Keratinocyte (primary cell): ENCODE measurements at regions not wholly inside any gene's neighbourhood (a gene's known extent, or its start where the extent isn't known, plus 50 kb on each side); places are given as distances from the start of the nearest gene placed in this dataset.

ENCODE experiments used
- DNase-seq: peaks from one replicate; pipeline ENCODE4 v3.0.0-alpha.2; 2011; ENCODE audit warnings: low read depth, missing footprints, low spot score
- FAIRE-seq: peaks from 2 replicates; lab custom pipeline; 2011; peaks lifted over from hg19 to GRCh38; lab: Jason Lieb, UNC
- H2AFZ ChIP-seq: 2 replicates; pipeline ENCODE4 v1.6.0; 2012; ENCODE audit warnings: low read length, control low read depth, inconsistent platforms; ENCODE audit not compliant: control insufficient read depth
- H3K27ac ChIP-seq: 2 replicates; pipeline ENCODE4 v1.5.1; 2011; ENCODE audit warnings: low read length; ENCODE audit not compliant: control insufficient read depth, insufficient read depth
- H3K27me3 ChIP-seq: 3 replicates; pipeline ENCODE4 v1.6.0; 2011; ENCODE audit warnings: low read length; ENCODE audit not compliant: control insufficient read depth, insufficient read depth; ENCODE audit errors: extremely low read depth
- H3K36me3 ChIP-seq, 2 experiments: 2 replicates in 1 of 2; 3 replicates in 1 of 2; pipeline ENCODE4 v1.5.1; 2011; ENCODE audit warnings: low read length in 2 of 2, mild to moderate bottlenecking in 1 of 2; ENCODE audit not compliant: control insufficient read depth in 2 of 2, insufficient read depth in 2 of 2; ENCODE audit errors: extremely low read depth in 1 of 2
- H3K4me1 ChIP-seq: 3 replicates; pipeline ENCODE4 v1.5.1; 2011; ENCODE audit warnings: low read length; ENCODE audit not compliant: control insufficient read depth, insufficient read depth; ENCODE audit errors: extremely low read depth
- H3K4me2 ChIP-seq: 3 replicates; pipeline ENCODE4 v1.6.0; 2011; ENCODE audit warnings: low read depth, low read length; ENCODE audit not compliant: control insufficient read depth, insufficient read depth; ENCODE audit errors: extremely low read depth
- H3K4me3 ChIP-seq, 3 experiments: fragments of 200-600 bp in 1 of 3; sonication (generic) in 1 of 3; 2 replicates in 2 of 3; 3 replicates in 1 of 3; pipeline ENCODE4 v1.5.1; 2011 to 2016; ENCODE audit warnings: low read length in 3 of 3, mild to moderate bottlenecking in 3 of 3, control low read depth in 2 of 3, inconsistent platforms in 1 of 3, low read depth in 1 of 3, mixed read lengths in 1 of 3, mixed run types in 1 of 3, moderate library complexity in 1 of 3; ENCODE audit not compliant: control insufficient read depth in 2 of 3, insufficient read depth in 2 of 3; ENCODE audit errors: extremely low read depth in 1 of 3
- H3K79me2 ChIP-seq: 2 replicates; pipeline ENCODE4 v1.6.0; 2012; ENCODE audit warnings: low read length; ENCODE audit not compliant: control insufficient read depth, insufficient read depth
- H3K9ac ChIP-seq: 3 replicates; pipeline ENCODE4 v1.6.0; 2011; ENCODE audit warnings: low read length; ENCODE audit not compliant: control insufficient read depth, insufficient read depth; ENCODE audit errors: extremely low read depth
- H3K9me1 ChIP-seq: 3 replicates; pipeline ENCODE4 v1.6.0; 2011; ENCODE audit warnings: low read length; ENCODE audit not compliant: control insufficient read depth, insufficient read depth; ENCODE audit errors: extremely low read depth
- H3K9me3 ChIP-seq: 2 replicates; pipeline ENCODE4 v1.5.1; 2012; ENCODE audit warnings: low read depth, low read length; ENCODE audit not compliant: control insufficient read depth
- H4K20me1 ChIP-seq: 3 replicates; pipeline ENCODE4 v1.6.0; 2011; ENCODE audit warnings: low read length; ENCODE audit not compliant: control insufficient read depth, insufficient read depth; ENCODE audit errors: extremely low read depth
- CTCF ChIP-seq, 3 experiments: IDR thresholded peaks in 1 of 3; conservative IDR thresholded peaks in 1 of 3; optimal IDR thresholded peaks in 1 of 3; 2 replicates in 2 of 3; 3 replicates in 1 of 3; pipeline versions ENCODE3 to v1.5.1; 2011; ENCODE audit warnings: low read length in 3 of 3, mild to moderate bottlenecking in 3 of 3, moderate library complexity in 2 of 3, control low read depth in 1 of 3, inconsistent platforms in 1 of 3; ENCODE audit not compliant: insufficient read depth in 2 of 3; ENCODE audit errors: extremely low read depth in 1 of 3
- EZH2 ChIP-seq: IDR thresholded peaks from one replicate; pipeline ENCODE4 v1.6.1; 2012; ENCODE audit warnings: inconsistent platforms, mild to moderate bottlenecking, low read length, moderate library complexity
- dilution Hi-C: fragments of 300-500 bp; cut with MboI; formaldehyde crosslinking; loops from one replicate; pipeline ENCODE4 v1.7.0; 2020; ENCODE audit warnings: low sequenced_read_pairs; ENCODE audit not compliant: extremely low pct_ligation_motif_present

- no peaks in the 10 kb centered on the region for H3K9me3 ChIP-seq
- no peaks in the 10 kb centered on the region for H3K27me3 ChIP-seq
- no peak overlapping the region for H3K9ac ChIP-seq
- no peaks in the 10 kb centered on the region for H4K20me1 ChIP-seq
- H3K4me1 ChIP-seq: no peaks in the 10 kb centered on the region
- no peak overlapping the region for H2AFZ ChIP-seq
- FAIRE-seq (no peak), DNase-seq (no peak)
- H3K9me1 ChIP-seq: no peaks in the 10 kb centered on the region
- dilution Hi-C loops: no loop called here
- no peak overlapping the region for H3K27ac ChIP-seq
- H3K79me2 ChIP-seq: no peaks in the 10 kb centered on the region
- H3K36me3 ChIP-seq: no peaks in the 10 kb centered on the region
- no peak overlapping the region for H3K4me3 ChIP-seq
- no peak for TF ChIP-seq EZH2
- TF ChIP-seq CTCF (optimal IDR thresholded peaks at IDR 0.05 in 1 of 3, IDR thresholded peaks at IDR 0.05 in 1 of 3, conservative IDR thresholded peaks at IDR 0.05 in 1 of 3; ENCODE audit: extremely low read depth in 1 of 3, insufficient read depth in 2 of 3, low read length in 3 of 3): no peak
- H3K4me2 ChIP-seq: no peak overlapping the region
These were observed 525.4 kb upstream of the TLE4 start for GRCh38 chr9:79046401-79046800.

- H4K20me1 ChIP-seq: no peaks in the 10 kb centered on the region
- H3K27ac ChIP-seq: no peak overlapping the region
- TF ChIP-seq CTCF (optimal IDR thresholded peaks at IDR 0.05 in 1 of 3, IDR thresholded peaks at IDR 0.05 in 1 of 3, conservative IDR thresholded peaks at IDR 0.05 in 1 of 3; ENCODE audit: extremely low read depth in 1 of 3, insufficient read depth in 2 of 3, low read length in 3 of 3): no peak
- TF ChIP-seq EZH2: no peak
- no peaks in the 10 kb centered on the region for H3K9me3 ChIP-seq
- no peak overlapping the region for H3K9ac ChIP-seq
- H2AFZ ChIP-seq: no peak overlapping the region
- H3K9me1 ChIP-seq: no peaks in the 10 kb centered on the region
- peaks cover 13% of the 10 kb centered on the region for H3K4me1 ChIP-seq
- no peak overlapping the region for H3K4me3 ChIP-seq
- no peaks in the 10 kb centered on the region for H3K27me3 ChIP-seq
- DNase-seq (no peak), FAIRE-seq (no peak)
- no peaks in the 10 kb centered on the region for H3K79me2 ChIP-seq
- no peaks in the 10 kb centered on the region for H3K36me3 ChIP-seq
- dilution Hi-C loops: no loop called here
- H3K4me2 ChIP-seq: no peak overlapping the region
These were observed 522.4 kb upstream of the TLE4 start for GRCh38 chr9:79049371-79049770.
